ENCODE measurements at regions not wholly inside any gene's neighbourhood (a gene's known extent, or its start where the extent isn't known, plus 50 kb on each side); places are given as distances from the start of the nearest gene placed in this dataset.

DNA sequence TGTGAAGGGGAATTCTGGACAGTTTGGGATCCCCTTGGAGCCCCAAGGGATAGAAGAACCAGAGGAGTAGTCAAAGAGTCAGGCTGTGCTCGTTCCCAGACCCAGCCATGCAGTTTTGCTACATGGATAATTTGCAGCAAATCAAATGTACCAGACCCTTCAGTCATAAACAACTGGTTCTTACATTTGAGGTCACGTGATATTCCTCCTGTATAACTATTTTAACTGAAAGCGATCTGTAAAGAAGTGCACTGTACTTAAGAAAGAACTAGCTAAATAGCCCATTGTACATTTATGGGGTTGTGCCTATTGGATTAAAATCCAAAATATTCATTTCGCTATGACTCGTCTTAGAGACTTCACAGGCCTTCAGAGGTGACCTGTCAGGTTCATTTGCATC lies 550.2 kb upstream of the TENM3 start:
- Histone ChIP-seq H3K4me1 (no peaks in the 10 kb centered on the region), H3K36me3 (no peaks in the 10 kb centered on the region), H3K27ac (no peak overlapping the region), H3K9me3 (no peaks in the 10 kb centered on the region), H3K27me3 (no peaks in the 10 kb centered on the region), H3K4me3 (no peak overlapping the region)
- intact Hi-C loops (cut with DNase I): no loop called here
- 78 to 83% methylated on average over 5 of the region's 5 CpGs for WGBS, 2 donors
- ATAC-seq: no peak
- DNase-seq: no peak
- TF ChIP-seq, protein P1, sequence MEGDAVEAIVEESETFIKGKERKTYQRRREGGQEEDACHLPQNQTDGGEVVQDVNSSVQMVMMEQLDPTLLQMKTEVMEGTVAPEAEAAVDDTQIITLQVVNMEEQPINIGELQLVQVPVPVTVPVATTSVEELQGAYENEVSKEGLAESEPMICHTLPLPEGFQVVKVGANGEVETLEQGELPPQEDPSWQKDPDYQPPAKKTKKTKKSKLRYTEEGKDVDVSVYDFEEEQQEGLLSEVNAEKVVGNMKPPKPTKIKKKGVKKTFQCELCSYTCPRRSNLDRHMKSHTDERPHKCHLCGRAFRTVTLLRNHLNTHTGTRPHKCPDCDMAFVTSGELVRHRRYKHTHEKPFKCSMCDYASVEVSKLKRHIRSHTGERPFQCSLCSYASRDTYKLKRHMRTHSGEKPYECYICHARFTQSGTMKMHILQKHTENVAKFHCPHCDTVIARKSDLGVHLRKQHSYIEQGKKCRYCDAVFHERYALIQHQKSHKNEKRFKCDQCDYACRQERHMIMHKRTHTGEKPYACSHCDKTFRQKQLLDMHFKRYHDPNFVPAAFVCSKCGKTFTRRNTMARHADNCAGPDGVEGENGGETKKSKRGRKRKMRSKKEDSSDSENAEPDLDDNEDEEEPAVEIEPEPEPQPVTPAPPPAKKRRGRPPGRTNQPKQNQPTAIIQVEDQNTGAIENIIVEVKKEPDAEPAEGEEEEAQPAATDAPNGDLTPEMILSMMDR (IDR thresholded peaks at IDR 0.05): no peak

DNA sequence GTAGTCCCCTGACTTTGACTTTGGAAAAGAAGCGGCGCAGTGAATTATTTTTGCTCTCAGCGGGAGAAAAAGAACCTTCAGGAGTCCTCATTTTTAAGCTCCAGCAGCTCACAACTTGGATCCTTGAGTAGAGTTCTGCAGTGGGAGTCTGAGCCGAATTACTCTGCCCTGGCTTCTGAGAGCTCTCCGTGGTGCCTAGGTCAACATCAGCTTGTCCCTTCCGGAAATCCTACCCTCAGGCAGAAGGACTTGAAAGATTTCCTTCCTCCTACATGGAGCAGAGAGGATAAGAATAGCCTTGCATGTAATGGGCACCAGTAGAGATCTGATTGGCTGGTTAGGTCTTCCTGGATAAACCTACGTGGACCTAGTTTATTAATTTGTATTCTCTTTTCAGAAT lies 549.7 kb upstream of the TENM3 start:
- no peaks in the 10 kb centered on the region for H3K27me3 ChIP-seq
- H3K36me3 ChIP-seq: no peaks in the 10 kb centered on the region
- H3K27ac ChIP-seq: no peak overlapping the region
- WGBS, 2 donors: 73 to 78% methylated on average over 7 of the region's 7 CpGs
- no peaks in the 10 kb centered on the region for H3K9me3 ChIP-seq
- ATAC-seq (no peak), DNase-seq (no peak)
- H3K4me1 ChIP-seq: no peaks in the 10 kb centered on the region
- no peak overlapping the region for H3K4me3 ChIP-seq
- TF ChIP-seq, protein P1 (IDR thresholded peaks at IDR 0.05): no peak
- intact Hi-C loops (cut with DNase I): no loop called here

DNA sequence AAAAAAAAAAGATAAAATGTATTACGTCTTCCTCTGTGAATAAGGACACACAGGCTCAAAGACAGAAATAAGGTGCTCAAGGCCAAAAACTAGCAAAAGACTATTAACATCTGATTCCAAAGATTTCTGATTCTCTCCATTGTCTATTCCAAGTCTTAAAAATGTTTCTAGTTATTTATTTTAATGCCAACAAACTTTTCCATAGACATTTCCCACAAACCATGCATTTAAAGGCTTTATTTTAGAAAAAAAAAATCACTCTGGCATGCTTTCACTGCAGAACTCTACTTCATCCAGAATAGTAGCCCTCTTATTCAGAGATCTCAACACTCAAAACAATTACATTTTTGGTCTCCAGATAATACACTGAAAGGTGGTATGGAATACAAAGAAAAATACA lies 545.0 kb upstream of the TENM3 start:
- TF ChIP-seq, protein P1 (IDR thresholded peaks at IDR 0.05): no peak
- H3K27ac ChIP-seq: no peak overlapping the region
- DNase-seq (no peak), ATAC-seq (no peak)
- H3K27me3 ChIP-seq: no peaks in the 10 kb centered on the region
- WGBS, 2 donors: 68 to 89% methylated on average over 1 of the region's 1 CpG
- no peaks in the 10 kb centered on the region for H3K4me1 ChIP-seq
- H3K4me3 ChIP-seq: no peak overlapping the region
- H3K36me3 ChIP-seq: no peaks in the 10 kb centered on the region
- intact Hi-C loops (cut with DNase I): no loop called here
- H3K9me3 ChIP-seq: no peaks in the 10 kb centered on the region

DNA sequence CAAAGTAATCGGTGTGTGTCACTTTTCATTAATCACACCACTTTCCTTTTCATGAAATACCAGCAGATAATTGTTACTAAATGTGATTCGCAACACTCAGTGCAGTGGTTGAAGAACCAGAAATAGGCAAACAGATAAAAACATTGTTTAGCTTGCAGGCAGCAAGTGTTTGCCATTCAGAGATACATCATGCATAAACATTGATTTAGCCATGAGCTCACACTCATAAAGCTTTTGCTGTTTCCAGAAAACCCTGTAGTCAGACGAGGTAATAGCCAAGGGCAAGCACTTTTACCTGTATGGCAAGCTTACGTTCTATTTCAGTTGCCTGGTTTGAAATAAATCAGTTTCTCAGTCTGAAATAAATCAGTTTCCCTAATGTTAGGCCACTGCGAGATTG lies 542.0 kb upstream of the TENM3 start:
- WGBS, 2 donors: 59 to 75% methylated on average over 5 of the region's 5 CpGs
- H3K27ac ChIP-seq: no peak overlapping the region
- no peak overlapping the region for H3K4me3 ChIP-seq
- no peaks in the 10 kb centered on the region for H3K27me3 ChIP-seq
- DNase-seq (no peak), ATAC-seq (no peak)
- no peaks in the 10 kb centered on the region for H3K4me1 ChIP-seq
- intact Hi-C loops (cut with DNase I): no loop called here
- no peaks in the 10 kb centered on the region for H3K36me3 ChIP-seq
- H3K9me3 ChIP-seq: peaks cover 0 to 5% (median 0%) of the 10 kb centered on the region in 11 donors
- TF ChIP-seq, protein P1 (IDR thresholded peaks at IDR 0.05): no peak

DNA sequence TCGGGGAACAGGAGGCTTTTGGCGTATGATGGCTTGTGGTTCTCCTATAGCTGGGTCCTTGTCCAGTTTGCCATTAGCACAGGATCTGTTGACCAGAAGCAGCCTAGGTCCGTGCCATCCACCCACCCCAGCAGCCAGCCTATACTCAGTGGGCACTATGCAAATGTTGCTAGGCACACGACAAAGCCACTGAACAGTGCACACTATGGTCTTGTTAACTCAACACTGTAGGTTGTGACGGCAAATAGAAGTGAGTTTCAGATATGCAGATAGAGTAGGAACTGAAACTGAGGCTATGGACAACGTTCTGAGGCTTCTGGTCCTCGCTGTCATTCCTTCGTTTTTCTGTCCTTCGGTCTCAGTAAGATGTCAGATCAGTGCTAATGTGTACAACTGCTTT lies 541.3 kb upstream of the TENM3 start:
- no peak for ATAC-seq
- no peaks in the 10 kb centered on the region for H3K4me1 ChIP-seq
- TF ChIP-seq, protein P1 (IDR thresholded peaks at IDR 0.05): no peak
- no peak for DNase-seq
- 86 to 89% methylated on average over 9 of the region's 9 CpGs for WGBS, 2 donors
- H3K4me3 ChIP-seq: no peak overlapping the region
- H3K36me3 ChIP-seq: no peaks in the 10 kb centered on the region
- H3K9me3 ChIP-seq: peaks cover 0 to 5% (median 0%) of the 10 kb centered on the region in 11 donors
- intact Hi-C loops (cut with DNase I): no loop called here
- no peaks in the 10 kb centered on the region for H3K27me3 ChIP-seq
- no peak overlapping the region for H3K27ac ChIP-seq
